NCI-H524 treated with DMSO at 0.1 percent for 48 hours (cell line): ENCODE measurements at regions not wholly inside any gene's neighbourhood (a gene's known extent, or its start where the extent isn't known, plus 50 kb on each side); places are given as distances from the start of the nearest gene placed in this dataset.

Experiments used
- DNase-seq: peaks from one replicate; lab custom pipeline; 2025; lab: John Stamatoyannopoulos, UW

DNA sequence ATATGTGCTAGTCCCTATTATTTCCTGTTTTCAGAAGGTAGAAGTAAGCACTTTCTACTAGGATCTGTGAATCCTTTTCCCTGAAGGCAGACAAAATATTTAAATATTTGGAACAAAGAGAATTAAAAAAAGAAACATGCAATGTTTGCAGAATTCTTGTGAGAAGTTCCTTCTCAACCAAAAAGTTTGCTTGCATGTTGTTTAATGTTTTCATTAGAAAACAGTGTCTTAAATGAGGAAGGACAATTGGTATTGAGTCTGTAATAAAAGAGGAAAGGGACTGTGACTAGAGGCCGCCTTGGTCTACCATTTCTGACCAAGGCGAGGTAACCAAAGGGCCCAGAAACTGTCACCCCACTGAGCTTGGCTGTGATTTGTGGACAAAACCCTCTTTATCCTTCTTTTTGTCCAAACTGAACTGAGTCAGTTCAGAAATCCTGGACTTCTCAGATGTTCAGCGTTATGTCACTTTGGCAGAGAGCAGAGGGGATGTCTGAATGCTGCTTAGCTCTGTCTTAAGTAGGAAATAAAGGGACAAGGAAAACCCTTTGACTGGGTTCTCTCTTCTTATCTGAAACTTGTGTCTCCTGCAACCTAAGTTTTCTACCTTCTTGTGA is 129.8 kb upstream of the CPM start:
- no peak for DNase-seq

DNA sequence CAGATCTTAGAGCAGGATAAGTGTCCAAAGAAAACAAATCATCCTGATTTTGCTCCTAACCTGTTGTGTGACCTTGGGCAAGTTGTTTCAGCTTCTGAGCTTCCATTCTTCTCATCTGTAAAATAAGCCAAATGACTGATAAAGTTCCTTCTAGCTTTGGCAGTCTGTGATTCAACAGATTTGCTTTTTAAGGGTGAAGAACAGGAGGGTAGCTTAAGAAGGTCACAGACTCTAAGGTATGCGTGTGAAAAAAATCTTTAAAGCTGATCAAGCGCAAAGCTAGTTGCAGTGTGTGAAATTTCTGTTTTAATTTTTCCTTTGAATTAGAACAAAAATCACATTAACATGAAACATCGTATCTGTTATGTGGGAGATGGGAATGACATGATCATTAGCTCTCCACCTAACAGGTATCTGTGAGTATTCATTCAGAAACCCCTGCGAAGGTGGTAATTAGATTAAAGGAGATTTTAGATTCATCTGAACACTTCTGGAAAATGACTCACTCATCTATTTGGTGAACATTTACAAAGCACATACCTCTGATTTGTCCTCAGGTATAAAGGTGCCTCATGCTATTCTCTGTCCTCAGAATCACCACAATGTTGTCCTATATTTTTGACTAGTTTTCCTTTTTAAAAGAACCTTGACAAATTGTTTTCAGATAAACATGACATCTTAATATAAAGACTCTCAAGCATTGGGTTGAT is 131.9 kb upstream of the CPM start:
- DNase-seq = no peak

DNA sequence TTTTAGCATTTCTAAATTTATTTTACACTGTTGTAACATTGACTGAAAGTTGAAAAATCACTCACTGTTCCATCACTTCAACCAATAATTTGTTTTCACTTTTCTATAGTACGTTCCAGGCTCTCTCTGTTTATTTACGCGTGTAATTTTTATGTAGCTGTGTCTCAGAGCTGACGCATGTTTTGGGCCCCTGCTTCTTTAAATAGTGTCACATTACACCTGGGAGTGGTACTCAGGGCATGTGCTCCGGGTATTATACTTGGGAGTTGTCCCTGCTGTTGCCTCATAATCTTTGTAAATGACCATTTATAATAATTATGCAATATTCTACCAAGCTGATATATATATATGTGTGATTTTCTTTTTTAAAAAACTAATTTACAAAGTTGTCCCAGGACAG is 132.8 kb upstream of the CPM start:
- peak; percentile 61 for DNase-seq

GRCh38 chr12:69066492-69067373 is 133.8 kb upstream of the CPM start:
- DNase-seq = no peak

- DNase-seq = no peak
Measured at GRCh38 chr12:69067713-69068112, 134.7 kb upstream of the CPM start.

DNA sequence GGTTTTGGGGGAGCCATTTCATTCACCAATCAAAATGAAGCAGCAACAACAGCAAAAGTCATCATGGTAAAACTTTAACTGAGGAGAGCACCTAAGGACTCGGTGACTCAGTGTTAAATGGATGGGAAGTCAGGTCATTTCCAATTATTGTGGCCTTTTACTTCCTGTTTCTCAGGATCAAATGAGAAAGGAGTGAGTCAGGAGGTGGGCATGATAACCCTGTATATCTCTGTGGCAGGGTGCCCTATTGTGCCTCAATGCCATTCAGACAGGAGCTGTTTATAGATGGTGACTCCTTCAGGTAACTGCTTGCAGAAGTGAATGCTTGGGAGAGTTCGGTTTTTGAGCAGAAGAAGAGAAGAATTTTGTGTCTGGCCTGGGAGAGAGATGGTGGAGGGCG is 135.5 kb upstream of the CPM start:
- no peak for DNase-seq

DNA sequence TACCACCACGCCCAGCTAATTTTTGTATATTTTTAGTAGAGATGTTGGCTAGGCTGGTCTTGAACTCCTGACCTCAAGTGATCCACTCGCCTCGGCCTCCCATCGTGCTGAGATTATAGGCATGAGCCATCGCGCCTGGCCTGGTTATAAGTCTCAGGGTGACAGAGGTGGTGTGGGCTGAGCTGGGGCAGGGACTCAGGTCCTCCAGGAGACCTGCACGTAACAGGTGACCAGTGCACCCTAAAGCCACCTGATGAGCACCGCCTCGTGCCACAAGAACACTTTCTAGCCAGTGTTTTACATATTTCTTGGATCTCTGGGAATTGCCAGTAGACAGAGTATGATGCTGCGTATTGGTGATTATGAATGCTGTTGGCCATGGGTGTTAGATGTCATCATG is 136.5 kb upstream of the CPM start:
- DNase-seq = no peak

- peak; percentile 6 for DNase-seq
Measured at GRCh38 chr12:69070319-69071090, 137.5 kb upstream of the CPM start.

DNA sequence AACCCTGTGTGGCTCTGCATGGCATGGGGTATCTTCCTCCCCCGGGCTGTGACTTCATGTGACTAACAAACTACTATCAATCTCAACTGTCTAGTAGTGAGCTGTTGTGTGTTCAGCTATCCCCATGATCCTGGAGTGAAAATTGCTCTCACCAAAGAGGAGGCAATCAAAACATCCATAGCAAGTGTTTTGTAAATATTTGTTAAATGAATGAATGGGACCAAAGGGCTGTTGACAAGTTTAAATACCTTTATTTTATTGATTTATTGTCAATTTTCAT is 138.1 kb upstream of the CPM start:
- no peak for DNase-seq

DNA sequence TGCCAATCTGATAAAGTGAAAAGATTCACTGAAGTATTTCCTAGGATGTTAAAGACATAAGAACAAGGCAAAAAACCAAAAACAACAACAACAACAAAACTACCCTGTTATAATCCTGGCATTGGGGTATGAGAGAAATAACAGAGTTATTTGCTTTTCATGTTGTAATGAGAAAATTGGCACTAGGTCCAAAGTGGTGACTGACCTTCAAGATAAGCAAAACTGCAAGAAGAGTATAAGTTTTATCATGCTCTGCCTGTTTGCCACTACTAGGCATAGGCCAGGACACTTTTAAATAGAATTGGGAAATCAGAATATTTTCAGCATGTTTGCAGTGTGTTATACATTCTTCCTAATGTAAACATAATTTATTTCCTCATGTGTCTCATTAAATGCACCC is 140.1 kb upstream of the CPM start:
- no peak for DNase-seq

DNA sequence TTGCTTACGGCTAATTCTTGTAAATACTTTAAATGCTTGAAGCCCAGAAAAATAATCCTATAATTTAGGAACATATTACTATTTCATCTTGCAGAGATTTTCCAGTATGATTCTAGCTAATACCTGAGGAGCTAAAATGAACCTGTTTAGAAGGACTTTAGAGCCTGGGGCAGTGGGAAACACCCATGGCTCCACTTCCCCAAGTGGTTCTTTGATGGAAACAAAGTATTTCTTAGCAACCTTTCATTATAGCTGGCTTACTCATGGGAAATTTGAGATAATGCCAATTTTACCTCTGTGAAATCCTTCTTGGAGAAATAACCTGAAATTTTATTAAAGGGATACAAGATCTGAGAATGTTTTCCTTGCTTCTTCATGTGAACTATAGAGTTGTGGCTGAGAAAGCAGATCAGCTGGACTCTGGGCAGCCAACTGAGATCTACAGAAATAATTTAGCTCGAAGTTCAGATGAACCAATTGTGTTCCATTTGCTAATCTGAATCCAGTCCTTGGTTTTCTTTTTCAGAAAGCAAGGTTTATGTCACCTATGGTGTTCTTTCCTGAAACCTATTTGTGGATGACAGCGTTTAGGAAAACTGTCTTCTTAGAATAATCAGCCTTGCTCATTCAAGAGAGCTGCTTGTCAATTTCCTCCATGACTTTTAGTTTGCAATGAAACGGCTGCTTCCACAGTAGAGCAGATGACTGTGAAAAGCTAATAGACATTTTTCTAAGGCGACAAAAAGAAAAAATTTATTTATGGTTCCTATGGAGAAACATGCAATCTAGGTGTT is 141.8 kb upstream of the CPM start:
- DNase-seq = no peak

DNA sequence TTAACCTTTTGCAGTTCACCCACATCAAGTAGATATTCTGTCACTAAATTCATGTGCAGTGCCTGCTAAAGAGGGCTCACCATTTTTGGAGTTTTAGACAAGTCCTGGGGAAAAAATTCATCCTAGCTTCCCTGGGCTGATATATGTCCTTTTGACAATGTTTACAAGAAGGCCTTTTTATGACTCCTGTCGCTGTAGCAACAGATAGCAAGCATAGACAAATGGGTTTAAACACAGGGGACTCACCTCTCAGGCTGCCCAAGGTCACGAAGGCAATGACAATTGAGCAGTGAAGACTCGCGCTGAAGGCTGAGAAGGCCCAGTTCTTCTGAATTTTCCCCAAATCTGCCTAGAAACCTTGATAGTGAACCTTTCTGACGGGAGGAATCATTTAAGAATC is 150.7 kb upstream of the CPM start:
- no peak for DNase-seq

DNA sequence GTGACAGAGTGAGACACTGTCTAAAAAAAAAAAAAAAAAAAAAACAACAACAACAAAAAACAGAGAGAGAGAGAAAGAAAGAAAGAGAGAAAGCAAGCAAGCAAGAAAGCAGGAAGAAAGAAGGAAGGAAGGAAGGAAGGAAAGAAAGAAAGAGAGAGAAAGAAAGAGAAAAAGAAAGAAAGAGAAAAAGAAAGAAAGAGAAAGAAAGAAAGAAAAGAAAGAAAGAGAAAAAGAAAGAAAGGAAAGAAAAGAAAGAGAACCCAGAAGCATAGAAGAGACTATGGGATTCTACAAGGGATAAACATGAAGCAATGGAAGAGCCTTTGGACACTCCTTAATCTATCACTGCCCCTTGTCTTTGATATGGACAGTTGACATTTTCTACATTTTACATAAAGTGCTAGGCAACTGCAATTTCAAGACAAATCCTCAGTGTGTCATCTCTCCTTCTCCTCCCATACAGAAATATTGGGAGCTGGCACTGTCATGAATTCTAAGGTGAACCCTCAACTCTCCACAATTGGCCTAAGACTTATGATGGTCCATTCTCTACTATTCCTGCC is 151.9 kb upstream of the CPM start:
- DNase-seq = no peak

DNA sequence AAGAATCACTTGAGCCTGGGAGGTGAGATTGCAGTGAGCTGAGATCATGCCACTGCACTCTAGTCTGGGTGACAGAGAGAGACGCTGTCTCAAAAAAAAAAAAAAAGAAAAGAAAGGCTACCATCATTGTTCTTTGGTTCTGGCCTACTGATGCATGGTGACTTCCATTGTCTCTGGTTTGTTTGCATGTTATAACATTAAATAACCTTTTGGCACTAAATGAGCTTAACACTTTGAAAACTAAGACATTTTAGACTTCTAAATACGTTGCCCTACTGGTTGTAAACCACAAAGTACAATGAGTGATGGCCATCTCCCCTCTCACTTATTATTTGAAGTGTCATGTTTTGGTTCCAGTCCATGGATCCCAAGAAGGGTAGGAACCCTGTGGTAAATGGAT is 152.9 kb upstream of the CPM start:
- no peak for DNase-seq

DNA sequence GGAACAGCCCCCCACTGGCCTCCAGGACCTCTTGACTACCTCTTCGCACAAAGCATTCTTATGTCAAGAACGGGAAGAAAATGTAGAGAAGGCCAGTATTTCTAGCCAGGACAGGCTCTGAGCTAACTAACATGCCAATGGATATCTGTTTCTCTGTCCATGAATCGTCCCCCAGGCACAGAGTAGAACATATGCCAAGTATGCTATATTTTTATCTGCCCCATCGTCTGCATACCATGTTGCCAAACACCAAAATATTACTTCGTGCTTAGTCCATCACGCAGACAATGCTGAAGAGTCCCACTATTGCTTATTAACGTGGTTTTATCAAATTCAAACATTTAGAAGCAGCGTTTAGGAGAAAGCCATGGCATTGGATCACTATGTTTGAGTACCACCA is 151.4 kb upstream of the CPSF6 start:
- DNase-seq = no peak

DNA sequence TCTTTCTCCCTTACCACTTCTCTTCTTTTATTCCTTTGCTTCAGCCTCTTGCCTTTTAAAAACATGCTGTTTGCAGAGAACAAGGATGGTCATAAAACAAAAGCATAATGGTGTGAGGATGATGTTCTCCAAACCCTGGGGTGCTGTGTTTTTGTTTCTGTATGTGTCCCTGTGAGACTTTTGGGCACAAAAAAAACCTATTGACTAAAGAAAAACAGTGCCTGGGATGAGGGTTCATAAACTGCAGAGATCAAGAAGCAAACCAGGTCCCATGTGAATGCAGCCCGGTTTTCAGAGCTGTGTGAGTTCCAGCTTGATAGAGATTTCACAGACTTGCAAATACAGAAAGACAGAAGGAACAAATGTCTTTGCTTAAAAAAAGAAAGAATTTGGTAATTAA is 148.6 kb upstream of the CPSF6 start:
- DNase-seq = no peak

DNA sequence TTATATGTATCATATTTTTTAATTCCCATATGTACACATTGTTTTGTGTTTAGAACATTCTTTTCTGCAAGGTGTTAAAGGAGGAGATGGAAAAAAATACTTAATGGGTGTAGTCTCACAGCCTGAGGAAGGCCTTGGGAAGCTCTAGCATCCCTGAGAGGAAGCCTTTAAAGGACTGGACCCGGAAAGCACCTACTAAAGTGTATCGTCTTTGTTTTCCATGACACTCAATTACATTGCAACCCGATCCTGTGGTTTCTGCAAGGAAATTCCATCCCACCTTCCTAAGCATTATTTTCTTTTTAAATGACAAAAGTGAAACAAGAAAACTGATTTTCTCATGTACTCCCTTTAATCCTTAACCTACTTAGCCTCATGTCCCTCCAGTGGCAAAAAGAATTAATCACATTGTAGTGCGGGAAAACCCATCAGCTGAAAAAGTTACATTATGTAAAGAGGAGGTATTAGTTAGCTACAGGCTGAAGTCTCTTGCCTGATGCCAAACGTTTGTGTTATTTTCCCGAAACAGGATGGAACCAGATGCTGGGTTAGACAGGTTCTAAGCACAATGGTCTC is 147.8 kb upstream of the CPSF6 start:
- DNase-seq = no peak

- no peak for DNase-seq
Measured at GRCh38 chr12:69092137-69092536, 147.2 kb upstream of the CPSF6 start.

DNA sequence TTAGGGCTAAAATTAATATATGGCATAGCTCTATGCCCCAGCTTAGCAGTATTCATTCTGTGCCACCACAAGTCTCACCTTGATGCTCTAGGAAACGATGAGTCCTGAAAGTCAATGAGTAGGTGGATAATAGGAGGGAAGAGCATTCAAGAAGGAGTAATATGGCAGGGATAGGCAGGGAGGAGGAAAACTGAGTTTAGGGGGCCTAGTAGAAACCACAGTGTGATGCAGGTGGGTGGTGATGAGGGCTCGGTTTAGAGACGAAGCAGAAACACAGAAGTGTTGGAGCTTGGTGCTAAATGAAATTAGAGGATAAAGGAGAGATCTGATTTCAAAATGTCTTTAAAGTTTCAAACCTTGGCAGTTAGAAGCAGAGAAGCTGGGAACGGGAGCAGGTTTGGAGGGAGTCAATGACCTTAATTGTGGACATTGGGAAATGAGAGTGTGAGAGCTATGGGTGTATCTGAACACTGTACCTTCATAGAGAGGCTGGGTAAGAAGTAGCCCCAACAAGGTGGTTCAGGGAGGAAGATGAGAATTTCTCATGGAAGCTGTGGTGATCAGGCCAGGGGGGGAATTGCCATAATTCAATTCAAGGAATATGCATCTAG is 144.7 kb upstream of the CPSF6 start:
- no peak for DNase-seq

DNA sequence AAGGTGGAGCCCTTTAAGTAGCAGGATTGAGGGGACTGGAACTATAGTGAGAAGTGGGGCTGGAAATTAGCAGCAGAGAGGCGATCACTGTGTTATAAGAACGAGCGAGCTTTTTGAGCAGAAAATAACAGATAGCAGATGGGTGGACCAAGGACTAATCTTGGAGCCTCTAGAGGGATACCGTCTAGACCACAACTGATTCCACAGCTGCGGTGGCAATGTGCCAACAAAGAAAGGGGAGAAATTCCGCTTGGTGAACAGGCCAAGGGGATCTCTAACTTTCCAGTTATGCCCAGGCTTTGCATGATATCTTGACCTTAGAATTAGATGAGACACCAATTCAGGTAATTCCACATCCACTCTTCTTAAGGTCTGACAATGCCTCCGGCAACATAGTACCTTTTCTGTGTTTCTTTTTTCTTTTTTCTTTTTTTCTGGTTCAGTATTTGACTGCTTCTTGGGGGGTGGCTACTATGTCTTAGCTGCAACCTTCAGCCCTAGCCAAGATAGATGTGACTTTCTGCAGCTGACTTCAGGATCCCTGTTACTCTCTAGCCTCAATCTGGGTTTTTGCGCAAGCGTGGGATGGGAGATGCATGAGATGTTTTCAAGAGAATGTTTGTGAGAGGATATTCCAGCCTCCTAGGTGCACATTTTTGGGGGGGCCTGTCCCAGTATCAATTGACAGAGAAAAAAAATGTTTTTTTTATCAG is 143.4 kb upstream of the CPSF6 start:
- DNase-seq = no peak
